NCI-H446 treated with DMSO at 0.1 percent for 48 hours (cell line): ENCODE measurements at regions not wholly inside any gene's neighbourhood (a gene's known extent, or its start where the extent isn't known, plus 50 kb on each side); places are given as distances from the start of the nearest gene placed in this dataset.

Source experiments
- DNase-seq: peaks from one replicate; lab custom pipeline; 2025; lab: John Stamatoyannopoulos, UW

GRCh38 chr14:53517270-53517960, 364.3 kb upstream of the DDHD1 start:
- no peak for DNase-seq

DNA sequence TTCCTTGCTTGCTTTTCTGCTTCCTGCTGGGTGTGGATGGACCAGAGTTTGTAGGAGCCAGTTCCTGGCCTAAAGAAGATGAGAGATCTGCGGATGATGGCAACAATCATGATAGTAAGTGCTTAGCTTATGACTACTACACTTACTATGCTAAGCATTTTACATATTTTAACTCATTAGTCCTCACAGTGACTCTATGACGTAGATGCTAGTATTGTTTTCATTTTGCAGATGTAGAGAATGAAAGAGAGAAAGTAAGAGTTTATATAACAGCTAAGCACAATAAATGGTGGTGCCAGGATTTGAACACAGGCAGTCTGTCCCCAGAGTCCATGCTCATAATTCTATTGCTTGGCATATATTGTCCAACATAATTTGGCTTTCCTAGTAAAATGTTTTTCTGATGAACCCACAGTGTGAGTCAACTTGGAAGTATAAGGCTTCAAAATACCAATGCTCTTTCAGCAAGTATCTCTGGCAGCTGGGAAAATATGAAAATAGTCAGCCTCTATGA, 363.2 kb upstream of the DDHD1 start:
- no peak for DNase-seq

DNA sequence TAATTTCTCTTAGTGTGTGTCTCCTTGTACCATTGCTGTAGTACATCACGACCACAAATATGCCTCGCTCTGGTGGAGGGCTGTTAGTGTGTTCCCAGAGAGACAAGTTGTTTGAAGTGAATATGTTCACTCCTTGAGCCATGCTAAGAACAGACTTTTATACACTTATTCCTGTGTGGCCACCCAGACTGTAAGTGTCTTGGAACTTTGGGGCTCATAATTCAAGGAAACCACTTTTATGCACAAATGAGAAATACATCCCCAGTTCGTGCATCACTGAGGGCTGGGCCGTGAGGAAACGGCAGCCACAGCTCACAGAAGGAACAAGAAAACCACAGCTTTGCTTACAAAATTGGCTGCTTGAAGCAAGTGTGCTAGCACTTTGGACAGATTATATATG, 362.2 kb upstream of the DDHD1 start:
- DNase-seq: no peak

- DNase-seq: no peak
Observed at GRCh38 chr14:53514197-53514596, 361.1 kb upstream of the DDHD1 start.

GRCh38 chr14:53510281-53510912, 357.3 kb upstream of the DDHD1 start:
- DNase-seq: peak; percentile 16

GRCh38 chr14:53509276-53510244, 356.4 kb upstream of the DDHD1 start:
- DNase-seq: peak; percentile 73

- DNase-seq: no peak
Observed at GRCh38 chr14:53501361-53502211, 348.5 kb upstream of the DDHD1 start.

DNA sequence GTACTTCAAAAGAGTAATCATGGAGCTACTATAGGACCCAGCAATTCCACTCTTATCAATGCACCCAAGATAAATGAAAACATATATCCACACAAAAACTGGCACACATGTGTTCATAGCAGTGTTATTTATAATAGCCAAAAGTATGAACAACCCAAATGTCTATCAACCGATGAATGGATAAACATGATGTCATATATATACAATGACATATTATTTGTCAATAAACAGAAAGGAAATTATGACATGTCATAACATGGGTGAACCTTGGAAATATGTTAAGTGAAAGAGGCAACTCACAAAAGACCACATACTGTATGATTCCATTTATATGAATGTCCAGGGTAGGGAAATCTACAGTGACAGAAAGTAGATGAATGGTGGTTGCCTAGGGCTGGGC, 347.1 kb upstream of the DDHD1 start:
- no peak for DNase-seq

- no peak for DNase-seq
Observed at GRCh38 chr14:53496668-53497067, 343.5 kb upstream of the DDHD1 start.

DNA sequence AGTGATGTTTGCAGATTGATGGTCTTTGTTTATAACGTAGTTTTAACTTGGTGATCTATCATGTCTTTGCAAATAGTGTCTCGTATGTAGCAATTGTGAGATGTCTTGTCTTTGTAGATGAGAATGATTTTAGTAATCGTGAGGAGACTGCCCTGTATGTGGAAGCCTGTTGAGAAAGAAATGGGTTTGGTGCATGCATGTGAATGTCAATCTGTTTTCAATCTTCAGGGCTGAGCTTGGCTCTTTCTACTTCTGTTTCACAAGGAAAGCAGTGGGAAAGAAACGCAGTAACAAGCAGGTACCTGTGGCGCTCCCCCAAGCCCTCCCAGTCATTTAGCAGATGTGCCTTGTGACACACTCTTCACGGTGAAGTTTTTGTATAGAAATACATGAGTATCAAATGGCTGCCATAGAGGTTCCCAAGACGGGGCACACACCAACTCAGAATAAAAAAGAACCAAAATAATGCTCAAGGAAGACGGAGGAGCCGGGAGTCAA, 342.8 kb upstream of the DDHD1 start:
- DNase-seq: no peak

DNA sequence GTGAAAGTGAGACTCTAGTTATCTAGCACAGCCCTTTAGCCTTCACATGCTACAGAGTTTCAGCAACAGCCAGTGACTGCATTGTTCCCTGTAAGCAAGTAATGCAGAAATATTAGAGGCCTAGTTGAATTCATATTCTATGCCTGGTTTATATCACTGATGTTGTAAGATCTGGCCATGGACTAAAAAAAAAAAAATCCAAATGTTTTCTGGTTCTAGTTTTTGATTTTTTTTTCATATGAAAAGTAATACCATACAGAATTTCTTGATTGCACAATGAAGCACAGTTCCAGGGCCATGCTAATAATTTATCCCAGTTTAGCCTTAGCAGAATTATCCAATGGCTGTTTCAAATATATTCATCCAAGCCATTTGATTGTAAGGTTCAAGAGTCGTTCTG, 341.5 kb upstream of the DDHD1 start:
- no peak for DNase-seq

DNA sequence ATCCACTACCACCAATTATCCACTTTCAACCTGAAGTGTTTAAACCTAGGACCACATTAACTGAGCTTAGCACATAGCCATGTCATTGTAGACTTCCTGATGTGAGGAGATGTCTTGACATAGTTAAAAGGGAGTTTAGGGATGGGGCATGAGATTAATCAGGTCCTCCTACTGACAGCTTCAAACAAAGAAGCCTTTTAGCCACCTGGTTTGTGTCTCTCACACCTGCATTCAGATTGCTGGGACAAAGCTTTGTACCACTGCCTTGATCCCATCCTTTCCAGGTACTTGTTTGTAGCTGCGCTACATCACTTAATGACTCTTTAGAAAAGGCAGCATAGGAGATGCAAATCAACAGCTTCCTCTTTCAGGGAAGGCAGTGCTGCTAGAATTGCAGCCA, 340.7 kb upstream of the DDHD1 start:
- no peak for DNase-seq

DNA sequence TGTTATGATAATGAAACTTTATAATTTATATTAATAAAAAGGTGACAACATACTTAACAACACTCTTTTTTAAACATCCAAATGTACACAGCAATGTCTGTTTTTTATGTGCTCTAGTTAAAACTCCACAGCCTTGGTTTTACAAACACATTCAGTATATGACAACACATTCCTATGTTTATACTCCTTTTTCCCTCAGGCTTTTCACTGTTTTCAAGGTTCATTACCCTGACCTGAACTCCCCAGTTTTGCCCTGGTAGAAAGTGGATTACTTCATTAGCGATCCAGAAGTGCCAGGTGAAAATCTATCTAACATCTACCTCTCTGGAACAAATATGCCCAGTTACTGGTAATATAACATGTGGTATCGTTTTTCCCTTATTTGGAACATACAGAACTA, 340.2 kb upstream of the DDHD1 start:
- no peak for DNase-seq

GRCh38 chr14:53491884-53492277, 338.8 kb upstream of the DDHD1 start:
- no peak for DNase-seq

GRCh38 chr14:53491256-53491883, 338.2 kb upstream of the DDHD1 start:
- DNase-seq: no peak

DNA sequence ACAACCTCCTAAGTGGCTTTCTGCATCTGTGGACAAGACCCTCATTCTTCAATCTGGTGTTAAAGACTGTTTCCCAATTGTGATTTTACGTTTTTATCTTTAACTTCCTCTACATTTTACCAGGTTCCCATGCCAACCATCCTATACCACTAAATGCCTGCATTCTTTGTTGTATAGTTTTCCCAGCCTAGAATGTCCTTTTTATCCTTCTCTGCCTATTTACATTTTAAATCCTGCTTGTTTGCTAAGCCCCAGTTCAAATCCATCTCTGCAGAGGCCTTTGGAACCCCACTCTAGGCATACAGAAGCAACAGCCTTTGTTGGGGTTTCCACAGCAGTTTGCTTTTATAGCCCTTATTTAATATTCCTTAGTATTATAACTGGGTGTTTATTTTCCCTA, 325.1 kb upstream of the DDHD1 start:
- DNase-seq: no peak

DNA sequence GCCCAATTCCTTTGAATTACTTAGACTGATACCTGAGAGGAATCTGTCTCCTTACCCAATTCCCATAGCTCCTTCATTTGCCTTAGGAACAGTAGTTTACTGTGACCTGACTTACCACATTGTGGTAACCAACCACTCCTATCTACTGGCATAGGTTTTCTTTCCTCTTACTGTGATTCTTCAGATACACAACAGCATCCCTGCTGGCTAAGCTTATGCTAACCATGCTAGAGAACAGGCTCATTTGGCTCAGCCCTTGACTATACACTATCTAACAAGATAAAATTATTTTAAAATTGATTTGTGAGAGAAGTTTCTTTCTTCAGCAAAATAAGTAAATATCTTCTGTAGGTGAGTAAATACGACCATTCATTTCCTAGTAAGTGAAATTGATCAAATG, 320.4 kb upstream of the DDHD1 start:
- DNase-seq: no peak

GRCh38 chr14:53472306-53472705, 319.2 kb upstream of the DDHD1 start:
- DNase-seq: no peak

DNA sequence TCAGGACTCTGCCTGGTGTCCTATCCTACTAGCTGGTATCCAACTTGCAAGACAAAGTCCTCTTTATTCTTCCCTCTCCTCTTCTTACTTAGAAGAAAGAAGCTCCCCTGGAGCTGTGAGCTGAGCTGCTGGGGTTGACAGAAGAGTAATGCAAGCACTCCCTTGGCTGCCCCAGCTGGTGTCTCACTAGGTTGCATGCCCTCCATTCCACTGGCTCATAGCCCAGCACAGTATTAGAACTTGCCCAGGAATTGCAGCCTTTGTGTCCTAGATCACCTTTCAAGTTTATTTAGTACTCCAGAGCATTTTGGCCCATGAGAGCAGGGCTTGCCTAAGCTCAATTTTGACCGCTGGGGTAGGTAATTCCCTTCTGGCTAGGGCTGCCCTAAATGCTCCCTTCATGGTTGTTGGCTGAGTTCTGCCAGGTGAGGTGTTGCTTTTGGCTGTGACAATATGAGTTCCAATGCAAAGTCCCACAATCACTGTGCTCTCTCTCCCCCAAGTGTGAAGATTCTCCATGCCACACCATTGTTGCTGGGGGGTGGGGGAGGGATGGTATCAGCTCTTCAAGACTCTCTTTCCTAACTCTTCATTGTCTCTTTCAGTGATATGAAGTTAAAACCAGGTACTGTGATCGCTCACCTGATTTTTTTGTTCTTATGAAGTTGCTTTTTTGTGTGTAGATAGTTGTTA, 317.4 kb upstream of the DDHD1 start:
- DNase-seq: peak; percentile 72

DNA sequence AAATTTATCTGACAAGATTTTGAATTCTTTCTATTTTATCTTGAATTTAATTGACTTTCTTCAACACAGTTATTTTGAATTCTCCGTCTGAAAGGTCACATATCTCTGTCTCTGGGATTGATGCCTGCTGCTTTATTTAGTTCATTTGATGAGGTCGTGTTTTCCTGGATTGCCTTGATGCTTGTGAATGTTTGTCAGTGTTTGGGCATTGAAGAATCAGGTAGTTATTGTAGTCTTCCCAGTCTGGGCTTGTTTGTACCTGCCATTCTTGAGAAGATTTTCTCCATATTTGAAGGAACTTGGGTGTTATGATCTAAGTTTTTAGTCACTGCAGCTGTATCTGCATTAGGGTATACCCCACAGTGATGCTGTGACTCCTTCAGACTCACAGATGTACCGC, 315.8 kb upstream of the DDHD1 start:
- DNase-seq: no peak
